Ascending aorta (tissue), 2 donors: ENCODE measurements at regions not wholly inside any gene's neighbourhood (a gene's known extent, or its start where the extent isn't known, plus 50 kb on each side); places are given as distances from the start of the nearest gene placed in this dataset.

Experiments
- DNase-seq, 2 donors: peaks; one replicate each; pipeline ENCODE4 v3.0.0-alpha.2; 2019; ENCODE audit warnings: low spot score in 2 of 2
- H3K27ac ChIP-seq, 2 donors: fragments of 200-600 bp; sonication (generic); one replicate each; pipeline ENCODE4 v1.5.1; 2016 to 2017; ENCODE audit warnings: mild to moderate bottlenecking in 1 of 2
- H3K27me3 ChIP-seq: fragments of 200-600 bp; sonication (generic); one replicate; pipeline ENCODE4 v1.5.1; 2017
- H3K36me3 ChIP-seq, 2 donors: fragments of 200-600 bp; sonication (generic); one replicate each; pipeline ENCODE4 v1.5.1; 2016
- H3K4me1 ChIP-seq, 2 donors: fragments of 200-600 bp; sonication (generic); one replicate each; pipeline ENCODE4 v1.5.1; 2016 to 2017; ENCODE audit warnings: mild to moderate bottlenecking in 1 of 2
- H3K4me3 ChIP-seq, 2 donors: fragments of 200-600 bp; sonication (generic); one replicate each; pipeline ENCODE4 v1.5.1; 2016 to 2017; ENCODE audit warnings: mild to moderate bottlenecking in 1 of 2
- H3K9me3 ChIP-seq, 2 donors: fragments of 200-600 bp; sonication (generic); one replicate each; pipeline ENCODE4 v1.5.1; 2016
- intact Hi-C: fragments of 100-400 bp; cut with DNase I; formaldehyde crosslinking; loops from one replicate; pipeline ENCODE4 v1.15.1; 2023
- TF ChIP-seq, protein P1 (sequence below), 3 experiments: fragments of 200-600 bp in 2 of 3; fragments of 450-650 bp in 1 of 3; sonication (generic) in 2 of 3; IDR thresholded peaks; one replicate each; pipeline ENCODE4 v1.5.1; 2016 to 2019; ENCODE audit warnings: antibody characterized with exemption in 3 of 3, mild to moderate bottlenecking in 1 of 3, moderate library complexity in 1 of 3

DNA sequence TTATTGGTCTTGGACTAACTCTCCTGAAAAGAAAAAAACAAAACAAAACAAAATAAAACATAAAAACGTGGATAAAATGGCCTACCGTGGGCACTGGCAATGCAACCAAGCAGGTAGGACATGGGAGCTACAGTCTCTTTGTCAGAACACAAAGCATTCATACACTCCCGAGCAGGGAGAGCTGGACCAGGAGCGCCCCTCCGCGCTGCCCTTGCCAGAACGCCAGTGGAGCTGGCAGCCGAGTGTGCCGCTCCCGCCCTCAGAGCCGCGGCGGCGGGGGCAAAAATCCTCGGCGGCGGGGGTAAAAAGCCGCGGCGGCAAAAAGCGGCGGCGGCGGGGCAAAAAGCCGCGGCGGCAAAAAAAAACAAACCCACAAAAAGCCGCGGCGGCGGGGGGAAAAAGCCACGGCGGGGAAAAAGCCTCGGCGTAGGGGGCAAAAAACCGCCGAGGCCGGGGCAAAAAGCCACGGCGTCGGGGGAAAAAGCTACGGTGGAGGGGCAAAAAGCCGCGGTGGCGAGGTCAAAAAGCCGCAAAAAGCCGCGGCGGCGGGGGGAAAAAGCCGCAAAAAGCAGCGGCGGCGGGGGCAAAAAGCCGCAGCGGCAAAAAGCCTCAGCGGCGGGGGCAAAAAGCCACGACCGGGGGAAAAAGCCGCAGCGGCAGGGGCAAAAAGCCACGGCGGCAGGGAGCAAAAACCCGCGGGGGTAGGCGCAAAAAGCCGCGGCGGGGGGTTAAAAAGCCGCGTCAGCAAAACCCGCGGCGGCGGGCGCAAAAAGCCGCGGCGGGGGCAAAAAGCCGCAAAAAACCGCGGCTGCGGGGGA, 418.1 kb downstream of the ZNF716 start:
- Histone ChIP-seq H3K9me3 (peaks cover 0 to 7% of the 10 kb centered on the region in 2 donors), H3K27ac (no peak overlapping the region), H3K4me3 (peak overlapping the region in 1 of 2 donors; percentile 62), H3K27me3 (peaks cover 6% of the 10 kb centered on the region), H3K4me1 (no peaks in the 10 kb centered on the region), H3K36me3 (no peaks in the 10 kb centered on the region)
- DNase-seq, result no peak
- intact Hi-C loops, result no loop called here
- TF ChIP-seq, protein P1, sequence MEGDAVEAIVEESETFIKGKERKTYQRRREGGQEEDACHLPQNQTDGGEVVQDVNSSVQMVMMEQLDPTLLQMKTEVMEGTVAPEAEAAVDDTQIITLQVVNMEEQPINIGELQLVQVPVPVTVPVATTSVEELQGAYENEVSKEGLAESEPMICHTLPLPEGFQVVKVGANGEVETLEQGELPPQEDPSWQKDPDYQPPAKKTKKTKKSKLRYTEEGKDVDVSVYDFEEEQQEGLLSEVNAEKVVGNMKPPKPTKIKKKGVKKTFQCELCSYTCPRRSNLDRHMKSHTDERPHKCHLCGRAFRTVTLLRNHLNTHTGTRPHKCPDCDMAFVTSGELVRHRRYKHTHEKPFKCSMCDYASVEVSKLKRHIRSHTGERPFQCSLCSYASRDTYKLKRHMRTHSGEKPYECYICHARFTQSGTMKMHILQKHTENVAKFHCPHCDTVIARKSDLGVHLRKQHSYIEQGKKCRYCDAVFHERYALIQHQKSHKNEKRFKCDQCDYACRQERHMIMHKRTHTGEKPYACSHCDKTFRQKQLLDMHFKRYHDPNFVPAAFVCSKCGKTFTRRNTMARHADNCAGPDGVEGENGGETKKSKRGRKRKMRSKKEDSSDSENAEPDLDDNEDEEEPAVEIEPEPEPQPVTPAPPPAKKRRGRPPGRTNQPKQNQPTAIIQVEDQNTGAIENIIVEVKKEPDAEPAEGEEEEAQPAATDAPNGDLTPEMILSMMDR (IDR thresholded peaks at IDR 0.05), result no peak

DNA sequence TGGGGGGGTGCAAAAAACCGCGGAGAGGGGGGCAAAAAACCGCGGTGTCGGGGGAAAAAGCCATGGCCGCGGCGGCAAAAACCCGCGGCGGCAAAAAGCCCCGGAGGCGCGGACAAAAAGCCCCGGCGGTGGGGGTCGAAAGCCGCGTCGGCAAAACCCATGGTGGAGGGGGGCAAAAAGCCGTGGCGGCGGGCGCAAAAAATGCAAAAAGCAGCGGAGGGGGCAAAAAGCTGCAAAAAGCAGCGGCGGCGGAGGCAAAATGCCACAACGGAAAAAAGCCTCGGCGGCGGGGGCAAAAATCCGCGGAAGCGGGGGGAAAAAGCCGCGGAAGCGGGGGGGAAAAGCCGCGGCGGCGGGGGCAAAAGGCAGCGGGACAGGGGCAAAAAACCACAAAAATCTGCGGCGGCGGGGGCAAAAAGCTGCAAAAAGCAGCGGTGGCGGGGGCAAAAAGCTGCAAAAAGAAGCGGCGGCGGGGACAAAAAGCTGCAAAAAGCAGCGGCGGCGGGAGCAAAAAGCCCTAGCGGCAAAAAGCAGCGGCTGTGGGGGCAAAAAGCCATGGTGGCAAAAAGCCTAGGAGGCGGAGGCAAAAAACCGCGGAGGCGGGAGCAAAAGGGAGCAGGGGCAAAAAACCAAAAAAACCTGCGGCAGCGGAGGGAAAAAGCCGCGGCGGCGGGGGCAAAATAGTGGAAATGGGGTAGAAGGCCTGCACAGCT, 418.9 kb downstream of the ZNF716 start:
- TF ChIP-seq, protein P1 (IDR thresholded peaks at IDR 0.05), result no peak
- no peak overlapping the region for H3K27ac ChIP-seq

More for the DNA sequence above, 418.9 kb downstream of the ZNF716 start:
- H3K9me3 ChIP-seq, result peaks cover 0 to 7% of the 10 kb centered on the region in 2 donors
- no peaks in the 10 kb centered on the region for H3K36me3 ChIP-seq
- intact Hi-C loops, result no loop called here
- H3K27me3 ChIP-seq, result peaks cover 6% of the 10 kb centered on the region
- H3K4me3 ChIP-seq, result peak overlapping the region in 1 of 2 donors; percentile 62
- no peak for DNase-seq
- no peaks in the 10 kb centered on the region for H3K4me1 ChIP-seq
